Endodermal cell (in vitro differentiated cells): ENCODE measurements at regions not wholly inside any gene's neighbourhood (a gene's known extent, or its start where the extent isn't known, plus 50 kb on each side); places are given as distances from the start of the nearest gene placed in this dataset.
A peak's percentile ranks its signal among the peaks of the same experiment; 100 is the strongest.

ENCODE experiments used
- DNase-seq: peaks from one replicate; pipeline ENCODE4 v3.0.0-alpha.2; 2017
- H3K27ac ChIP-seq: 2 replicates; pipeline ENCODE4 v1.5.1; 2013; ENCODE audit warnings: mild to moderate bottlenecking, low read depth, low read length, moderate library complexity
- H3K27me3 ChIP-seq: 2 replicates; pipeline ENCODE4 v1.6.1; 2013; ENCODE audit warnings: mild to moderate bottlenecking, low read length, moderate library complexity; ENCODE audit not compliant: insufficient read depth, control insufficient read depth, poor library complexity, severe bottlenecking
- H3K36me3 ChIP-seq: 2 replicates; pipeline ENCODE4 v1.7.0; 2013; ENCODE audit warnings: mild to moderate bottlenecking, low read length, moderate library complexity; ENCODE audit not compliant: control insufficient read depth, insufficient read depth
- H3K4me1 ChIP-seq: one replicate; pipeline ENCODE4 v1.7.0; 2013; ENCODE audit warnings: low read length; ENCODE audit not compliant: control insufficient read depth, insufficient read depth
- H3K4me3 ChIP-seq: 2 replicates; pipeline ENCODE4 v1.5.1; 2013; ENCODE audit warnings: mild to moderate bottlenecking, low read length, moderate library complexity
- H3K9ac ChIP-seq: 2 replicates; pipeline ENCODE4 v1.6.1; 2013; ENCODE audit warnings: mild to moderate bottlenecking, low read length, moderate library complexity; ENCODE audit not compliant: poor library complexity, severe bottlenecking; ENCODE audit errors: extremely low read depth
- H3K9me3 ChIP-seq: 2 replicates; pipeline ENCODE4 v1.6.1; 2013; ENCODE audit warnings: mild to moderate bottlenecking, low read length, moderate library complexity; ENCODE audit not compliant: control insufficient read depth
- H3K27ac Mint-ChIP-seq: 2 replicates; pipeline ENCODE4 v1.8.0; 2020; ENCODE audit warnings: mixed read lengths
- H3K27me3 Mint-ChIP-seq: 2 replicates; pipeline ENCODE4 v1.8.0; 2021; ENCODE audit warnings: mild to moderate bottlenecking, mixed read lengths; ENCODE audit not compliant: insufficient read depth
- H3K36me3 Mint-ChIP-seq: 2 replicates; pipeline ENCODE4 v1.8.0; 2020; ENCODE audit warnings: low read depth, mixed read lengths
- H3K4me1 Mint-ChIP-seq: 2 replicates; pipeline ENCODE4 v1.8.0; 2020; ENCODE audit warnings: mixed read lengths
- H3K4me3 Mint-ChIP-seq: 2 replicates; pipeline ENCODE4 v1.8.0; 2020; ENCODE audit warnings: mild to moderate bottlenecking, moderate library complexity, mixed read lengths
- H3K9me3 Mint-ChIP-seq: 2 replicates; pipeline ENCODE4 v1.8.0; 2020; ENCODE audit warnings: mild to moderate bottlenecking, mixed read lengths
- CTCF ChIP-seq: fragments of 200-600 bp; sonication (generic); conservative IDR thresholded peaks from 2 replicates; pipeline ENCODE4 v1.5.0; 2021; ENCODE audit warnings: antibody characterized with exemption, mild to moderate bottlenecking
- WGBS, 2 experiments: methylation state at CpG; one replicate each; pipeline versions ENCODE4 v1.1.5 to v1.1.7; 2013; ENCODE audit warnings: missing lambda C conversion rate in 2 of 2, mixed read lengths in 1 of 2; ENCODE audit not compliant: insufficient coverage in 1 of 2, insufficient read length in 1 of 2; 5-methylcytosine and 5-hydroxymethylcytosine counted together

DNA sequence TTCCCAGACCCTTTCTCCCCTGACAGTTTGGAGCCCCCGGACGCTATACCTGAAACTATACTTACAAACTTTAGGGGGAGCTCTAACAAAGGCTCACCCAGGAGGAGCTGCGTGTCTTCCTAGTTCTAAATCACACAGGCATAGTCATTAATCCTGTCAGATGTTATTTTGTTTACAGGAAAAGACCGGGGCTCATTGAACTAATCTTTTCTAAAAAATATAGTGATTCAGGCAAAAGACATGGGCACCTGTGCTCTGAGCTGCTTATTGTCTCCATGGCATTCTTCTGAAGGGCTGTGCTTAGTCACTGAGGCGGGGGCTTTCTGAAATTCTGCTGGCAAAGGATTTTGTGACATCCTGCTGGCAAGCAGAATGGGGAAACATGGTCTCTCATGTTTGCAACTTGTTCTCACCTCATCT, 1577.0 kb downstream of the NCAM2 start:
- Histone ChIP-seq H3K27me3 (no peaks in the 10 kb centered on the region), H3K9me3 (no peaks in the 10 kb centered on the region), H3K27ac (no peak overlapping the region), H3K4me1 (peaks cover 2% of the 10 kb centered on the region), H3K4me3 (peak overlapping the region; percentile 67), H3K9ac (peak overlapping the region; percentile 16), H3K36me3 (no peaks in the 10 kb centered on the region)
- WGBS, 2 experiments, result 0 to 10% methylated on average over 3 to 5 of the region's 5 CpGs
- Mint-ChIP-seq H3K36me3 (no peaks in the 10 kb centered on the region), H3K9me3 (no peaks in the 10 kb centered on the region), H3K4me3 (peak overlapping the region; percentile 45), H3K27me3 (peaks cover 1% of the 10 kb centered on the region), H3K4me1 (peaks cover 4% of the 10 kb centered on the region), H3K27ac (peak overlapping the region; percentile 96)
- peak; percentile 88 for TF ChIP-seq CTCF
- DNase-seq, result peak; percentile 88

GRCh38 chr21:22579741-22580140, 1581.5 kb downstream of the NCAM2 start:
- H3K4me1 Mint-ChIP-seq, result peaks cover 4% of the 10 kb centered on the region

GRCh38 chr21:22582026-22582425, 1583.8 kb downstream of the NCAM2 start:
- no peaks in the 10 kb centered on the region for H3K36me3 ChIP-seq
- 83 to 92% methylated on average over 1 of the region's 2 CpGs for WGBS, 2 experiments
- no peak for TF ChIP-seq CTCF
- no peak overlapping the region for H3K9ac ChIP-seq
- H3K4me3 ChIP-seq, result no peak overlapping the region
- no peaks in the 10 kb centered on the region for H3K4me1 ChIP-seq
- peaks cover 3% of the 10 kb centered on the region for H3K4me1 Mint-ChIP-seq
- H3K27me3 Mint-ChIP-seq, result no peaks in the 10 kb centered on the region
- H3K27ac ChIP-seq, result no peak overlapping the region
- H3K27ac Mint-ChIP-seq, result no peak overlapping the region
- H3K9me3 Mint-ChIP-seq, result no peaks in the 10 kb centered on the region
- DNase-seq, result no peak
- H3K9me3 ChIP-seq, result no peaks in the 10 kb centered on the region
- H3K36me3 Mint-ChIP-seq, result no peaks in the 10 kb centered on the region
- H3K4me3 Mint-ChIP-seq, result no peak overlapping the region
- no peaks in the 10 kb centered on the region for H3K27me3 ChIP-seq

More at GRCh38 chr21:22579741-22580140, 1581.5 kb downstream of the NCAM2 start:
- Histone ChIP-seq H3K27ac (no peak overlapping the region), H3K4me3 (no peak overlapping the region), H3K4me1 (peaks cover 2% of the 10 kb centered on the region), H3K36me3 (no peaks in the 10 kb centered on the region), H3K9me3 (no peaks in the 10 kb centered on the region), H3K27me3 (no peaks in the 10 kb centered on the region), H3K9ac (no peak overlapping the region)
- no peak for TF ChIP-seq CTCF
- DNase-seq, result no peak
- Mint-ChIP-seq H3K27ac (no peak overlapping the region), H3K27me3 (peaks cover 1% of the 10 kb centered on the region), H3K9me3 (no peaks in the 10 kb centered on the region), H3K4me3 (no peak overlapping the region), H3K36me3 (no peaks in the 10 kb centered on the region)
